GM12892 (cell line): ENCODE measurements at regions not wholly inside any gene's neighbourhood (a gene's known extent, or its start where the extent isn't known, plus 50 kb on each side); places are given as distances from the start of the nearest gene placed in this dataset.

ENCODE experiments used
- POLR2A ChIP-seq: IDR thresholded peaks from 2 replicates; pipeline ENCODE4 v1.6.1; 2011; ENCODE audit warnings: low read depth, low read length, control low read depth
- POLR2AphosphoS5 ChIP-seq: IDR thresholded peaks from 2 replicates; pipeline ENCODE4 v1.6.1; 2011; ENCODE audit warnings: low read depth, low read length, control low read depth

GRCh38 chr1:196063952-196064351 lies 544.3 kb downstream of the KCNT2 start:
- TF ChIP-seq POLR2AphosphoS5 (no peak), POLR2A (no peak)
